IPS DF 4.7 (cell line): ENCODE measurements at regions not wholly inside any gene's neighbourhood (a gene's known extent, or its start where the extent isn't known, plus 50 kb on each side); places are given as distances from the start of the nearest gene placed in this dataset.

Source experiments
- DNase-seq: peaks from one replicate; pipeline ENCODE4 v3.0.0-alpha.2; 2013; ENCODE audit warnings: low spot score; ENCODE audit errors: extremely low read depth

DNA sequence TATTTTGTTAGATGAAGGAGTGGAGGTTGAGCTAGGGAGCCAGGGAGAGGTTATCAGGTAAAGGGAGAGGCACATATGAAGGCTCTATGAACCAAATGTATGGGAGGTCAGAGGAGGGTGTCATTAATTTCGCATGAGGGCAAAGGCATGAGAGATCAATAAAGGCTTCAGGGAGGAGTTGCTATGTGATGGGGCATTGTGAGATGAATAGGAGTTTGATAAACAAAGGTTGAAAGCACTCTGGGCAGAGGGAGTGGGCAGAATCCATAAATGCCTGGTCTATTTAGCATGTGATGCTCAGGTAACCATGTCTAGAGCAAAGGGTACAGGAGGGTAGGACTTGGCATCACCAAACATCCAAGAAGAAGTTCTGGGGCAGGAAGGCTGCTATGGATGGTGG is 273.4 kb downstream of the HAUS1 start:
- no peak for DNase-seq

DNA sequence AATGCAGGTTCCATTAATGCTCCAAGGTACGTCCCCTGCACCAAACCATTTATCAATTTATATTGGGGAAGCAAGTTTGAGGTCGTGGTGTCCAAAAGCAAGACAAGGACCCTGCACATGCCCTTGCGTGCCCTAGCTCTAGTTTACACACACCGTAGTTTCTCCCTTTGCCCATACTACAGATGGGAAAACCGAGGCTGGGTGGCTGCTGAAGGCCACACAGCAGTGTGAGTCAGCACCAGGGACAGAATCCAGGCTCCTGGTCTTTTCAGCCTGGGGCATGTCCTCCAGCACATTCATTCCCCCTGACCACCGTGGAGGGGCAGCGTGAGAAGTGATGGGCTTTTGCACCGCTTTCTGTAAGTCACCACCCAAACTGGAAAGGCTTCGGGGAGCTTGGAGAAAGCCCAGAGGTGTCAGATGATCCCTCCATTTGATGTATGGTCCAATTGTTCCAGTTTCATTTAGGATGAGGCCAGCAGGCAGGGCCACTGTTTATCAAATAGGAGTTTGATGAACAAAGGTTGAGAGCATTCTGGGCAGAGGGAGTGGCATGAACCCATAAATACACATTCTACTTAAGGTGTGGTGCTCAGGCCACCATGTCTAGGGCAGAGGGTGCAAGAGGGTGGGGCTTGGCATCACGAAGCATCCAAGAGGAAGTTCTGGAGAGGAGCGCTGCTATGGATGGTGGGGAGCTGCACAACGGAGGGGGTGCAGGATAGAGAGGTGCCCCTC is 274.1 kb downstream of the HAUS1 start:
- no peak for DNase-seq

DNA sequence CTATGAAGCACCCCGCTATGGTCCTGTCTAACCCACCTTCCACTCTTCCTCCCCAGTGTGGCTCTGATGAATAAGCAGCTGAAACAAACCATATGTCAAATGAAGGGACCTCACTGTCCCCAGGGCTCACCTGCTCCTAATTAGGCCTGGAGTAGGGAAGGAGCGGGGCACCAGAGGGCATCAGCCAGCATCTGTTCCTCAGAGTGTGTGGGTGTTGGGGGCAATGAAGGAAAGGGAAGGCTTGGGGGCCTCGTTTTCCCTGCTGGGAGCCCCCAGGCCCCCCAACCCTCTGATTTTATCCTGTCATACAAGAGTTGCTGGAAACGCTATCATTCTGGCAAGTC is 274.7 kb downstream of the HAUS1 start:
- no peak for DNase-seq

DNA sequence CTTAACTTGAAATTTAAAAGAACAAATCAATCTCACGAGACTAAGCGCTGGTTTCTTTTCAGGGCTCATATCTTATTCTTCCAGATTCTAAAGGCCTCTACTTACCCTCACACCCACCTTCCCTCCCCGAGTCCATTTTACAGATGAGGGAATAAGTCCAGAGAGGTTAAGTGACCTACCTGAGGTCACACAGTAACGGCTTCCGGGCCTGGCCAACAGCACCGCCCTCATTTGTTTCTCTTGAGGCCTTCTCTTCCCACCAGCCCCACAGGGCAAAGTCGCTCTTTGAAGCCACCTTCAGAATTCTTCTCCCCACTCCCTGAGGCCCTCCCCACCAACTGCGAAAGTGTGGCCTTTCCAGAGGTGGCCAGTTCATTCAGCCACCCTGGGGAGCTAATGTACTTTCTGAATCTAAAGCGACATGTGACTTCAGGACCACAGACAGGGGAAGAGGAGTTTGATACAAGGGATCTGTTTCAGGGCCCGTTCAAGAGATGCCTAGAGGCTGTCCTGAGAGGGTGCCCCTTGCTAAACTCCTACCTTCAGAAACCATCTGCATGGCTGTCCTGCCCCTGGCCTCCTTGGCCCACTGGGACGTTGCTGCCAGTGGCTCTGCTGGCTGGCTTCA is 275.3 kb downstream of the HAUS1 start:
- no peak for DNase-seq

DNA sequence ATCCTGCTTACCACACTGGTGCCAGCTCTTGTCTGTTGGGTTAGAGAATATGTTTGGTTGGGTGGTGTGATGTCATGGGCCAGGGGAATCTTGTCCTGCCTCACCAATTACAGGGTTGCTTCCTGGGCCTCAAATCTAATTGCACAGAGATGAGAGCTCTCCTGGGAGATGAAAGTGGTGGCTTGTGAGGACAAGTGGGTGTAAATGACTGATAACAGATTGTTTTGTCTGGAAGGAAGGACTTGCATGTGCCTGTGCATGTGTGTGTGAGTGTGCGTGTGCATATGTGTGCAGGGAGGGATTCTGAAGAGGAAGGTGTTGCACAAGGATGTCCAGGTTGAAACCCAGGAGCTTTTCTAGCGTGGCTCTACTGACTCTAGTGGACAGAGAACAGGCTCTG is 271.9 kb downstream of the LOXHD1 start:
- no peak for DNase-seq

DNA sequence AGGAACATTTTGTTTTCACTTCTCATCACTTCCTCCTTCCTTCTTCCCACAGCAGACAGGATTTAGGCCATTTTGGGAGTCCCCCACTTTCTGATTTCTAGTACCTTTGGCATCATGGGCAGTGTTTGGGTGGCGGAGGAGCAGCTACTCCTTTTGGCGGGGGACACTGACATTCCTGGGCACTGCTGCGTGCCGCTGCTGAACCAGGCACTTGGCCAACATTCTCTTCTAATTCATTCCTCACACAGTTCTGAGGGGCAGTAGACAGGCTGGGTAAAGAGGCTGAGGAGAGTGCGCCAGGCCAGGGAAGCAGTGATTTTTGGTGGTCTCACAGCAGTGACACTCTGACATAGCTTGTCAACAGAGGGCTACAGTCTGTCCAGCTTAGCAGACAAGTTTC is 270.2 kb downstream of the LOXHD1 start:
- DNase-seq, result no peak

DNA sequence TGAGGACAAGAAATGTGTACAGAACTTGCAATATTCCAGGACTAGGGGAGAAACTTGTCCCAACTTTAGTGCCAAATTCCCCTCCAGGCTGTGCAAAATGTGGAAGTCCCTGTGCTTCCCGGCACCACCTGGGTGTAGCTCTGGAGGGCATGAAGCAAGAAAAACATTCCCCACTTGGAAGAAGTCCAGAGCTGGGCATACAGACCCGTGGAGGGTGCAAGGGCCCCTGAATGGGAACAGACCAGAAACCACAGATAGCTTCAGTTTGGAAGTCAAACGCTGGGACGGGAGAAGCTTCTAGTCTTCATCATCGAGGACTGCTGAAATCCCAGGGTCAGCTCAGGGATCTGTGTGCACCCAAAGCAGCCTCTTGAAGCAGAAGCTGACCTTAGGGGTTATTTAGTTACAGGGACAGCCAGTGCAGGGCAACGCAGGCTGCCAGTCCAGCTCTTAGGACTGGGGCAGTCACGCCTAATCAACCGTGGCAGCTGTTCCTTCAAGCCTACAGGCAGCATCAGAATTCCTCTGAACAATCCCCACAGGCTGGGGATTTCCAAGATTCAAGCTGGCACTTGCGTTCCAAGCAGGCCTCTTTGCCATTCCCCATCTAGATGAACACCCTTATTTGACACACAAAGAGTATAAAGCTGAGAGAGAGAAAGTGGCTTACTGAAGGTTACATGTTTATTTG is 269.4 kb downstream of the LOXHD1 start:
- DNase-seq, result no peak

DNA sequence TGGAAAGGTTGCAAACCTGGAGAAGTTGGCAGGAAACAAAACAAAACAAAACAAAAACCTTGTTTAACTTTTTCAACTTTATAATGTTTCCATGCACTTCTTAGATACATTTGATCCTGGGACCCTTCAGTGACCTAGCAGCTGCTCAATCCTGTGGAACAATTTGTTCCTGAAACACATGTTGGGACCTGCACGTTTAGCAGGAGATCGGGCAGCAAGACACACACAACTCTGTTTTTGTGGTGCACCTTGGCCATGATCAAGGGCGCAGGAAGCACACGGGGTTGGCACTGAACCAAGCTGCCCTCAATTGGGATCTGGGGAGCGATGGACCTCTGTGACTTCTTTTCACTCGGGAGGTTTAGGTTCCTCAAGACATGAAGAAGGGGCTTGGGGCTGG is 268.7 kb downstream of the LOXHD1 start:
- no peak for DNase-seq

DNA sequence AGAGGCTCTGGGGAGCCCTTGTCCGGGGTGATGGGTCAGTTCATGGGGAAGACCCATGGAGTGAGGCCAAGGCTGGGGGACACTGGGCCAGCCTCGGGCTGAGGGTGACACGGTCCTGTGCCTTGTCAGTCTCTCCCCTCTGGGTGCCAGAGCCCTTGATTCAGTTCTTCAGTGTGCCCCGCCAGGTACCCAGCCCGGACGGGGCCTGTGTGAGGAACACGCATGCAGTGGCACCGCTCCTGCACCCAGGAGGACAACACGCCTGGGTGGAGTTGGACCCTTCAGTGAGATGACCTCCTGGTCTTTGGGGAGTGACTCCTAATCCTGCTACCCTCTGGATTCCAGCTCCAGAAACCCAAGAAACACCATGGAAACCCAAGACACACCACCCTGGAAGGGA is 264.4 kb downstream of the LOXHD1 start:
- no peak for DNase-seq

DNA sequence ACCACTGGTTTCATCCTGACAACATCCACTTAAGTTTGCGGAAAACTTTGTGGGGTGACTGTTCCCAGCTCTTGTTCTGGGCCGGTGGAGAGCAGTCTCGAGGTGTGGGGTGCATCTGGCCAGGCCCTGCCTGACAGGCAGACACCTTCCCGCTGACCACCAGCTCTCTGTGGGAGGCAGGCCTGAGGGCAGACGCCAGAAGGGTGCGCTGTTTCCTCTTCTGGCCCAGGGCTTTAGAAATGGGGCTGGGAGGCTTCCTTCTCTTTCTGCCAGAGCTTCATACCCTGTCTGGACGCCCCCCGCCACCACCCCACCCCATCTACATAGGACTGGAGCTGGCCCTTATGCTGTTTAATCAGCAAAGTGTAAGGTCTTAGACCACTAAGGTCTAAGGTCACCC is 263.8 kb downstream of the LOXHD1 start:
- DNase-seq, result no peak

DNA sequence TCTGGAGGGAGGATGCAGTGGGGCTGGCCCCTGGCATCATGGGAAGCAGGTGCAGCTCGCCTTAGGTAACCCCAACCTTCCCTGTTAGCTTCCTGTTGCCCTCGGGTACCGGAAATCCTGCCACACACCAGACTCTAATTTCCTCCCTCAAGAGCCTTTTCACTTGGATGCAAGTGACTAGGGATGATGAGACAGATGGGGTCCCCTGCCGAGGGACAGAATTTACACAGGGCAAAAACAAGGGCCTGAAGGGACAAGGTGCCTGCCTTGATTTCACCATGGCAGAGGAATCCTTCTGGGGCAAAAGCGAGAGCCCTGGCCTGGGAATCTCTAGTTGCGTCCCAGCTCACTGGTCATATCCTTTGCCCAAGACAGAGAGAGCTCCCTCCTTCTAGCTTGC is 263.1 kb downstream of the LOXHD1 start:
- no peak for DNase-seq

DNA sequence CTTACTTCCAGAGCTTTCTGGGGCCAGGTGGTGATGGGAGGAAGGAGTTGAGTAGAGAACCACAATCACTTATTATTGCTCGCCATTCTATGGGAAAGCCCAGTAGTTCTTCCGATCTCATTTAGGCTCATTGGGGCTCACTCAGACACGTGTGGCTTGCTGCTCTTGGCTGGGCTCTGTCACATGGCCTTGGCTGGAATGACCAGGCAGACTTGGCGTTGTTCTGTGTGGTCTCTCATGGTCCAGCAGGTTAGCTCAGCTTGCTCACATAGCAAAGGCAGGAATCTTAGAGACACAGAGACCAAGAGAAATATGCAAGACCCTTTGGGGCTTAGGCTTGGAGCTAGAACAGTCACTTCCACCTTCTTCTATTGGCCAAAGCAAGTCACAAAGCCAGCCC is 261.2 kb downstream of the LOXHD1 start:
- no peak for DNase-seq

DNA sequence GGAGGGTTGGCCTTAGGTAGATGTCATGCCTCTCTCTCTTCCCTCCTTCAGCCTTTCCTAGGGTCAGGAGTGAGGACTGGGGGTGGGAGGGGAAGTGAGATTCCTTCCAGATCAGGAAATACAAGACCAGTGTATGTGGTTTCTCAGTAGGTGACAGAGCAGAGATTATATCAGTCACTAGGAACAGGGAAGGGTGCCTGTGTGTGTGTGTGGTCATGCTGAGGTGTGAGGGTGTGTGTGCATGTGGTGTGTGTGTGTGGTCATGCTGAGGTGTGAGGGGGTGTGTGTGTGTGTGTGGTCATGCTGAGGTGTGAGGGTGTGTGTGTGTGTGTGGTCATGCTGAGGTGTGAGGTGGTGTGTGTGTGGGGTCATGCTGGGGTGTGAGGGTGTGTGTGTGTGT is 259.8 kb downstream of the LOXHD1 start:
- no peak for DNase-seq

DNA sequence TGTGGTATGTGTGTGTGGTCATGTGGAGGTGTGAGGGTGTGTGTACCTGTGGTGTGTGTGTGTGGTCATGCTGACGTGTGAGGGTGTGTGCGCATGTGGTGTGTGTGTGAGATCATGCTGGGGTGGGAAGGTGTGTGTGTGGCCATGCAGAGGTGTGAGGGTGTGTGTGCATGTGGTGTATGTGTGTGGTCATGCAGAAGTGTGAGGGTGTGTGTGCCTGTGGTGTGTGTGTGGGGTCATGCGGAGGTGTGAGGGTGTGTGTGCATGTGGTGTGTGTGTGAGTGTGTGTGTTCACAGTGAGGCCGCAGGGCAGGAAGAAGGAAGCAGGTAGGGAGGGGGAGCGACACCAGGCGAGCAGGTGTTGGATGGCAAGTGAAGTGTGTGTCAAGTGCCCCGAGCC is 259.0 kb downstream of the LOXHD1 start:
- no peak for DNase-seq

DNA sequence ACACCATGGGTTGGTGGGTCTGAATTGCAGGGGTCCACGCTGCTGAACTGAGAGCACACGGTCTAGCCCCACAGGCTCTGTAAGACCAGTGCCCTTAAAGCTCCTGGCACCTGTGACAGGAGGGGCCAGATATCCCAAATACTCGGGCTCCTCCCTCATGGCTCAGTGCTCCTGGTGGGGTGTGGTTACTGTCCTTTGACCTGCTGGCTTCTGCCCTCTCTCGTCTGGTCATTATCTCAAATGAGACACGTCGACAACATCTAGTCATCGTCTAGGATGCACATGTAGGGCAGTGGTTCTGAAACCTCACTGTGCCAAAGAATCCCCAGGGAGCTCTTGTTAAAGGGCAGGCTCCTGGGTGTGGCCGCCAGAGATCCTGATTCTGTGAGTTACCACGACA is 258.4 kb downstream of the LOXHD1 start:
- no peak for DNase-seq

DNA sequence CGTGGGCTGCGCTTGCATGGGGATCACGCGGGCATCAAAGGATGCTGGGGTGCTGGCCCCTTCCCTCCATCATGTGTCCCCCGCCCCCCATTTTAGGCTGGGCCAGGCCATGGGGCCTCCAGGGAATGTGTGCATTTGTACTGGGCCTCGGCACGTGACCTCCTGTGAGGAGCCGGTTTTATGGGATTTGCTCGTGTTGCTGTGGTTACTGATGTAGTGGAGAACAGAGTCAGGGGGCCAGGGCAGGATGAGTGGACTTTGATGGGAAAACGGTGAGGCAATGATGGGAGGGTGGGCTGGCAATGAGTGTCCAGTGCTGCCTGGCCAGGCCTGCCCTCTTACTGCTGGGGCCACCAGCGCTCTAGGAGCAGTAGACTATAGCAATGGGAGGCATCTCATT is 257.7 kb downstream of the LOXHD1 start:
- no peak for DNase-seq

DNA sequence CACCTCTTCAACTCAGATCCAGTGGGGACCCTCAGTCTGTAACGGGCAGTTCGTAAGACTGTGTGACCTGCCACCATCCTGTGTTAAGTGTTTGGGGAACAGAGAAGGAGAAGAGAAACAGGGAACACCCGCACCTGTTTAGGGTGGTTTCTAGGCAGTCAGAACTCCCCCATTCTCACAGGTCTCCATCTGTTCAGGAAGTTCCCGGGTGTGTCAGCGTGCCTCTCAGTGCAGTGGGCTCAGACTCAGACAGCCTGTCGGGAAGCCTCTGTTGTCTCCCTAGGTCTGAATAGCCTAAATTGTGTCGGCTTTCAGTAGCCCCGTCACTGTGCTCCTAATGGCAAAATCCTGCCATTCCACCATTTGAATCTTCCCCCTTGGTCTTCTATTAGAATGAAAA is 256.6 kb downstream of the LOXHD1 start:
- no peak for DNase-seq

DNA sequence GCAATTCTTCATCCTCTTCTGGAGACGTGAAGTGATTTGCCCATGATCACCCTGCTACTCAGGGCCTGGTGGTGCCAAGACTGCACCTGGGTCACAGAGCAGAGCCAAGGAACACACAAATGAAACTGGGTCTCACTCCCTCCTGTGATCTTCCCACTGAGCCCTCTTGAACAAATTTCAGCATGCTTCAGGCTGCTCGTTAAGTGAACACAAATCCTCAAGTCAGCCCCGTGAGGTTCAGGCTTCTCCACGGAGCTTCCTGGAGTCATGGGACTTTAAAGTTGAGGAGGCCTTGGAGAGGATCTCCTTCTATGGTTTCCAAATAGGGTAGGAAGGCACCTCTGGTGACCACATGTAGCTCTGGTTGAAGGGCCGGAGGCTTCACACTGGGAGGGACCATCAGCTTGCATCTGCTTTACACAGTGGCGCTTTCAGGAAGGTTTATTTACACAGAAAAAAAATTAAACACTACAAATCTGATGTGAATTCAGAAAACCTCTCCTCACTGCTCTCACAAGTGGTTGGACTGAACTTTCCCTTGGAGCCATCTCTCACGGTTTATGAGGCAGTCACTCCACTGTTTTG is 255.4 kb downstream of the LOXHD1 start:
- no peak for DNase-seq

DNA sequence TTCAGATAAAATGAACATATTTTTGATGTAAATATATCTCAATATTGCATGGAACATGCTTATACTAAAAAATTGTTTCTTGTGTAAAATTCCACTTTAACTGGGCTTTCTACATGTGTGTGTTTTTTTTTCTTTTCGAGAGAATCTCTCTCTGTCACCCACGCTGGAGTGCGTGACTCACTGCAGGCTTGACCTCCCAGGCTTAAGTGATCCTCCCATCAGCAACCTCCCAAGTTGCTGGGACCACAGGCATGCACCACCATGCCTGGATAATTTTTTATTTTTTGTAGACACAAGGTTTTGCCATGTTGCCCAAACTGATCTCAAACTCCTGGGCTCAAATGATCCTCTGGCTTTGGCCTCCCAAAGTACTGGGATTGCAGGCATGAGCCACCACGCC is 254.6 kb downstream of the LOXHD1 start:
- no peak for DNase-seq

DNA sequence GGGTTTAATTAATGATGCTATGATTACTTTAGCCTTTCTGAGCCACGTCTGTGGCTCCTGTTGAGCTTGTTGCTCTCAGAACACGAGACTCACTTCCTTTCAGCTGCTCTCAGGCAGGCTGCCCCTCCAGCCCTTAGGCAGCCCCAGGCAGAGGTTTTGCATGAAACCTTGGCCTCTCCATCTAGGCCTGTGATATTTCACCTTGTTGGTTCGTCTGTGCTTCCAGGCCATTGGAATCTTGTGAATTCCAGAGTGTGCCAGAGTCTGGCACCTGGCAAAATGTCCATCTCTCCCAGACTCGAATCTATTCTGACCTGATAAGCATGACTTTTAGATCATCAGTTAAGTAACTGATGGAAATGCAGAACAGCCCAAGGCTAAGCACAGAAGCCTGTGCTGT is 254.1 kb downstream of the LOXHD1 start:
- no peak for DNase-seq

DNA sequence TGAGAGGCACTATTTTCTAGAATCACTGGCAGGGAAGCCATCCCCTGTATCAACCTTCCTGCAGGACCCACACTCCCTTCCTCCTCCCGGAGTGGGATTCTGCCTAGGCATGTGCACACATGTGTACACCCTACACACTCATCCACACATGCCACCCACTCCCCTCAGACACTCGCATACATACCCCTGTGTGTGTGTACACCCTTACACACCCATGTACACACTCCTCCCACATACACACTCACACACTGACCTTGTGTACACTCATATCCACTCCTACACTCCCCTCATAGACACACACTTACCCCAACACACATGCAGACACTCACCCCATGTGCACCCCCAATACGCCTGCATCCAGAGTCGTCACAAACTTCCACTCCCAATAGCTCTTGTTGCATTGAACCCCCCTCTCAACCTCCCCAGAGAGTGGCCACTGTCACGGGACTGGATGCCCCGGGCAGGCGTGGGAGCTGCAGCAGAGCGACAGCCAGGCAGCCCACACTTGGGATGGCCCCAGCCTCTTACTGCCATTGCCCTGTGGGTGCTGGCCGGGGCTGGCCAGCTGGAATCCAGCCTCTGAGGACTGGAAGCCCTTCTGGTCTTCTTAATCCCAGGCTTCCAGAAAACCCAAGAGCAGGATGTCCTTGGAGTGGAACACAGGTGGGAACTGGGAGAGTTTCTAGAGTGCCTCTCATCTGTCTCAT is 251.0 kb downstream of the LOXHD1 start:
- DNase-seq, result no peak

DNA sequence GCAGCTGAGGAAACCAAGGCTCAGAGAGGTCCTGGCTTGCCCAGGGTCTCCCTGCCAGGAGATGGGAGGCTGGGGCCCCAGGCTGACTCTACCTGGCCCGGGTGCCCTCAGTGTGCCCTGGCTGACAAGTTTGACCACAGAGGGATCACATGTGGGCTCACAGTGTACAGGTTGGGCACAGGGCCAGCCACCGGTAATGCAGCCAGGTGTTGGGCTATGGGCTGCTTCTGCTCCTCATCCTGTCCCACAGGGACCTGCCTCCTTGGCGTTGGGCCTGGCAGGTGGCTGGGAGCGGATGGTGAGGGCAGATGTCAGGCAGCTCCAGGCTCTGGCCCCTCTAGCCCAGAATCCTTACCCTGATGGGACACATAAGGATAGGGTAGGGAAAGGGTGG is 250.5 kb downstream of the LOXHD1 start:
- DNase-seq, result no peak
